ENCODE measurements at regions not wholly inside any gene's neighbourhood (a gene's known extent, or its start where the extent isn't known, plus 50 kb on each side); places are given as distances from the start of the nearest gene placed in this dataset.

DNA sequence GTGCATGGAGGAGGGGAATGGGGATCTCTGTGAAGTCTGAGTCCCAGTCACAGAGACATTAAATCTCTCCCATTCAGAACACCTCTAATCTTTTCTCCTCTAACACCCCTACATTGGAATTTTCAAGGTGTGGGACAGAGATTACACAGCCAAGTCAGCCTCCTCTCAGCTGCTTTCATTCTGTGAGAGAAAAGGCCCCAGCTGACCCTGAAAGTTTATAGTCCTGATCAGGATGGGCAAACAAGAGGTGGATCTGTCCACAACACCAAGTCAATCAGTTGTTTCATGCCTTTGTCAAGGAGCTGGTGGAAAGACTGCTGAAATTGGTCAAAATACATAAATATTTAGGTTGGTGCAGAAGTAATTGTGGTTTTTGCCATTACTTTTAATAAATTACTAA is 218.9 kb downstream of the SEC23A start:
- TF ChIP-seq, protein P1, sequence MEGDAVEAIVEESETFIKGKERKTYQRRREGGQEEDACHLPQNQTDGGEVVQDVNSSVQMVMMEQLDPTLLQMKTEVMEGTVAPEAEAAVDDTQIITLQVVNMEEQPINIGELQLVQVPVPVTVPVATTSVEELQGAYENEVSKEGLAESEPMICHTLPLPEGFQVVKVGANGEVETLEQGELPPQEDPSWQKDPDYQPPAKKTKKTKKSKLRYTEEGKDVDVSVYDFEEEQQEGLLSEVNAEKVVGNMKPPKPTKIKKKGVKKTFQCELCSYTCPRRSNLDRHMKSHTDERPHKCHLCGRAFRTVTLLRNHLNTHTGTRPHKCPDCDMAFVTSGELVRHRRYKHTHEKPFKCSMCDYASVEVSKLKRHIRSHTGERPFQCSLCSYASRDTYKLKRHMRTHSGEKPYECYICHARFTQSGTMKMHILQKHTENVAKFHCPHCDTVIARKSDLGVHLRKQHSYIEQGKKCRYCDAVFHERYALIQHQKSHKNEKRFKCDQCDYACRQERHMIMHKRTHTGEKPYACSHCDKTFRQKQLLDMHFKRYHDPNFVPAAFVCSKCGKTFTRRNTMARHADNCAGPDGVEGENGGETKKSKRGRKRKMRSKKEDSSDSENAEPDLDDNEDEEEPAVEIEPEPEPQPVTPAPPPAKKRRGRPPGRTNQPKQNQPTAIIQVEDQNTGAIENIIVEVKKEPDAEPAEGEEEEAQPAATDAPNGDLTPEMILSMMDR (IDR thresholded peaks at IDR 0.05; ENCODE audit: insufficient read depth, low read length, missing control alignments): no peak
- no peak for DNase-seq (ENCODE audit: low read depth, low spot score)
- no peak overlapping the region for H3K4me3 ChIP-seq (ENCODE audit: low read depth, low read length)
- ChIA-PET CTCF (interaction anchor here (2.9 kb wide), 1 partner anchor 16 kb away, joined by 16 read pairs; no protein-coding TSS in a partner anchor), POLR2A (no interaction called here)

DNA sequence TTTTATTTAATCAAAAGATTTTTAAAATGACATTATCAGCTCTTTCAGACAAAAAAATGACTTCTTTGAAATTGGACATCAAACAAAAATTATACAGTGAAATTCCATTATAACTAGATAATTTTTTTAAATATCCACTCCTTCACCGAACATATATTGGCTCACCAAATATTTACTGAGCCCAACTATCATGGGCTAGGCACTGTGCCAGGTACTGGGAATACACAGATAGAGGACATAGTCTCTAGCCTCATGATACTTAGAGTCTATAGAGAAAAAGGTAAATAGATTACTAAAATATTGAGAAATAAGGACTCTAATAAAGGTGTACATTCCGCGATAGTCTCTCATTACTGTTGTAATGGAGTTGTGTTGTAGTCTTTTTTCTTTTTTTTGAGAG is 219.9 kb downstream of the SEC23A start:
- POLR2A ChIA-PET: no interaction called here
- CTCF ChIA-PET: interaction anchor here (1.1 to 2.9 kb wide), 2 partner anchors 15 to 17 kb away, joined by 3 to 16 read pairs; no protein-coding TSS in a partner anchor
- TF ChIP-seq, protein P1 (IDR thresholded peaks at IDR 0.05; ENCODE audit: insufficient read depth, low read length, missing control alignments): no peak
- no peak for DNase-seq (ENCODE audit: low read depth, low spot score)
- no peak overlapping the region for H3K4me3 ChIP-seq (ENCODE audit: low read depth, low read length)

DNA sequence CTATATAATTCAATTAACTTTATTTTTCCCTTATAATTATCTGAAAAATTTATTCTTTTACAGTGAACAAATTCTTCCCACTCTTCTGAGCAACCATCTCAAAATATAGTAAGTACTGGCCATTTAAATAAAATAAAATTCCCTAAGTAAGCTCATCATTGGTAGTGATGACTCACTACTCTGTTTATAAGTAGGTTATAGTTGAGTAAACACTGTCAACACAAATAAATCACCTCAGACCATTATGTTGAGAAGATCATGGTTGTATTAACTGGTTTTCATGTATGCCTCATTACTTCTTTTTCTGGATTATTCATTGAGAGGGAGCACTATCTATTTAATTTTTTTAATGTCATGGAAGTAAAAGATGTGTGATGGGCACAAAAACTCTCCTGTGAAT is 220.5 kb downstream of the SEC23A start:
- TF ChIP-seq, protein P1 (IDR thresholded peaks at IDR 0.05; ENCODE audit: insufficient read depth, low read length, missing control alignments): no peak
- no peak for DNase-seq (ENCODE audit: low read depth, low spot score)
- CTCF ChIA-PET: interaction anchor here (1.1 to 2.9 kb wide), 2 partner anchors 14 to 17 kb away, joined by 3 to 16 read pairs; no protein-coding TSS in a partner anchor
- POLR2A ChIA-PET: no interaction called here
- H3K4me3 ChIP-seq (ENCODE audit: low read depth, low read length): no peak overlapping the region

DNA sequence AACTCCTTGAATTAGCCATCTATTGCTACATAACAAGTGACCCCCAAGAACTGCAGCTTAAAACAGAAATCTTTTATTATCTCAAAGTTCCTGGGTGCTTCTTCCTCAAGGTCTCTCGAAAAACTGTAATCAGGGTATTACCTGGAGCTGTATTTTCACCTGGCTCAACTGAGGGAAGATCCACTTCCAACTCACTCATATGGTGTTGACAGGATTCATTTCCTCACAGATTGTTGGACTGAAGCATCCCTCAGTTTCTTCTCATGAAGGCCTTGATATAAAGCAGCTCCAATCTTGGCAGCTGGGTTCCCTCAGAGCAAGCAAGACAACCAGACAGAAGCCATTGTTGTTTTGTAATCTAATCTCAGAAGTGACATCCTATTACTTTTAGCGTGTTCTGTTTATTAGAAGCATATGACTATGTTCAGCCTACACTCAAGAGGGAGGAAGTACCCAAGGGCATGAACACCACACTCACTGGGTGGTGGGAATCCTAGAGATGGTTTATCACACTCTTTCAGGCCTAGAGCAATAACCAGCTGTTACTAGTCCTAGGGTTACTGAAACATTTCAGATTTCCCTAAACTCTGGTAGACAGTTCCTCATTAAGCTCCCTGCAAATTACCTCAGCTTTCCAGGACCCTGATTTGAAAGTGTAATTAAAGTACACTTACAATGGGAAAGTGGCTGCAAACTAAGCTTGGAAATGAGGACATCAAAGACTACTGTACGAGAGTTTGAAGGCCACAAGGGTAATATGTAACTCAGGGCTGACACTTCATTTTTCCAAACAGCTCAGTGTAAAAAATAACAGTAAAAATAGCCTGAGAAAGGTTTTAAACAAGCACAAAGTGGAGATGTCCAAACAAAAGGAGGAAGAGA is 222.2 kb downstream of the SEC23A start:
- no peak for DNase-seq (ENCODE audit: low read depth, low spot score)
- POLR2A ChIA-PET: no interaction called here
- TF ChIP-seq, protein P1 (IDR thresholded peaks at IDR 0.05; ENCODE audit: insufficient read depth, low read length, missing control alignments): no peak
- no peak overlapping the region for H3K4me3 ChIP-seq (ENCODE audit: low read depth, low read length)
- CTCF ChIA-PET: interaction anchor here (1.0 to 3.4 kb wide), 2 partner anchors 11 to 15 kb away, joined by 4 to 26 read pairs; no protein-coding TSS in a partner anchor

DNA sequence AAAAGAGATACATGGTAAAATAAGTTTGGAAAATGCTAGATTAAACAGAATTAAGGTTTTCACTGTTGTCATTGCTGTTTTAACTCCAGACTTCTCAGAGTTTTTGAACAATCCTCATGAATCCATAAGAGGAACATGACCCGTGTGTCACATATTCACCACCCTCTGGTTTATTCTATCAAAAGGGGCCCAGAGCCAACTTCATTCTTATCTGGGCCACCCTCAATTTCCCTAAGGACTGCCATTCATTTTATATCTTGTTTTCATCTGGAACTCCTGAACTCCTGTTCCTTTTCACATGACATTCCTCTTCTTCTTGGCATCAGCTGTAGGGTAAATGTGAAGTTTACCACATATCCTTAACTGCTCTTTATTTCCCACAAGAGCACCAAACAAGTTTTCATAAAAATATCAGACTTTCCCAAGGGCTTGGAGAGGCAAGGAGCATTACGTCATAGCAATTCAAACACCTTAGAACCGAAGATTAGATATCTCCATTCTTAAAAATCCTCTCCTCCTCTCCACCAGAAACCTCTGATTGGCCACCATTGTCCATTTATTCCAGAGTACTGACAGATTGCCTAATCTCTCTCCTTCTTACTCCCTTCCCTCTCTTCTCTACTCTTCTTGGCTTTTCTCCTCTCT is 225.2 kb downstream of the SEC23A start:
- POLR2A ChIA-PET: no interaction called here
- H3K4me3 ChIP-seq (ENCODE audit: low read depth, low read length): no peak overlapping the region
- CTCF ChIA-PET: interaction anchor here (1.7 to 2.1 kb wide), 2 partner anchors 10 to 156 kb away, joined by 6 to 7 read pairs; no protein-coding TSS in a partner anchor
- TF ChIP-seq, protein P1 (IDR thresholded peaks at IDR 0.05; ENCODE audit: insufficient read depth, low read length, missing control alignments): no peak
- DNase-seq (ENCODE audit: low read depth, low spot score): no peak

DNA sequence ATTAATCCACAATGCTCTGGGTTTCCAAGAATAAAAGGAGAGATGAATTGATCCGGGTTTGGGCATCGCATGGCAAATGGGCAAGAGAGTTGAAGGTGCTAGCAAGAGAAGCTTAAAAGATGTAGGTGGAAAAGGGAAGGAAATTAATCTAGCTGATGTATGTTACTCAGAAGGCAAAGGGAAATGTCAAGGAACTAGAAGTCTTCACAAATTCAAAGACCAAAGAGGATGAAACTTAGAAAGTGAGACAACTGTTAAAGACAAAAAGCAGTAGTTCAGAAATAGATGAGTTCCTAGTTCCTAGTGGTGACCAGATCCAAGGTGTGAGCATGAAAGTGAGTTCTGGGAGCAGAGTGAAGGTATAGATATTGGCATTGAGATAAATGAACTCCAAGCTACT is 228.3 kb downstream of the SEC23A start:
- ChIA-PET POLR2A (no interaction called here), CTCF (interaction anchor here (2.7 to 9.5 kb wide), 2 partner anchors 141 to 969 kb away, joined by 10 to 101 read pairs; no protein-coding TSS in a partner anchor)
- TF ChIP-seq, protein P1 (IDR thresholded peaks at IDR 0.05; ENCODE audit: insufficient read depth, low read length, missing control alignments): no peak
- no peak overlapping the region for H3K4me3 ChIP-seq (ENCODE audit: low read depth, low read length)
- DNase-seq (ENCODE audit: low read depth, low spot score): no peak
